Colon (tissue), 2 donors: ENCODE measurements at regions not wholly inside any gene's neighbourhood (a gene's known extent, or its start where the extent isn't known, plus 50 kb on each side); places are given as distances from the start of the nearest gene placed in this dataset.

Experiments used
- FAIRE-seq: peaks from 2 replicates; lab custom pipeline; 2012; peaks lifted over from hg19 to GRCh38; lab: Jason Lieb, UNC
- donor health status: control.
- donor health status: control.

GRCh38 chr3:20909511-20909910 lies 723.5 kb upstream of the SGO1 start:
- FAIRE-seq = no peak

GRCh38 chr3:20905210-20905805 lies 719.3 kb upstream of the SGO1 start:
- FAIRE-seq = no peak

GRCh38 chr3:20904671-20905070 lies 718.7 kb upstream of the SGO1 start:
- FAIRE-seq = no peak

GRCh38 chr3:20898962-20899361 lies 713.0 kb upstream of the SGO1 start:
- FAIRE-seq = no peak

GRCh38 chr3:20890111-20890519 lies 704.1 kb upstream of the SGO1 start:
- FAIRE-seq = no peak

GRCh38 chr3:20878691-20879090 lies 692.7 kb upstream of the SGO1 start:
- FAIRE-seq = no peak

GRCh38 chr3:20873235-20873634 lies 687.2 kb upstream of the SGO1 start:
- FAIRE-seq = no peak

GRCh38 chr3:20870106-20870899 lies 684.3 kb upstream of the SGO1 start:
- no peak for FAIRE-seq

- no peak for FAIRE-seq
These were observed 679.8 kb upstream of the SGO1 start for GRCh38 chr3:20865803-20866202.

GRCh38 chr3:20861454-20861853 lies 675.4 kb upstream of the SGO1 start:
- no peak for FAIRE-seq

GRCh38 chr3:20857636-20858035 lies 671.6 kb upstream of the SGO1 start:
- FAIRE-seq = no peak

- no peak for FAIRE-seq
These were observed 667.9 kb upstream of the SGO1 start for GRCh38 chr3:20853890-20854289.

GRCh38 chr3:20852712-20853111 lies 666.7 kb upstream of the SGO1 start:
- no peak for FAIRE-seq

GRCh38 chr3:20849975-20850374 lies 664.0 kb upstream of the SGO1 start:
- no peak for FAIRE-seq

- no peak for FAIRE-seq
These were observed 660.8 kb upstream of the SGO1 start for GRCh38 chr3:20846832-20847231.

GRCh38 chr3:20846066-20846465 lies 660.1 kb upstream of the SGO1 start:
- no peak for FAIRE-seq

GRCh38 chr3:20844851-20845250 lies 658.8 kb upstream of the SGO1 start:
- FAIRE-seq = no peak

GRCh38 chr3:20842594-20843436 lies 656.8 kb upstream of the SGO1 start:
- no peak for FAIRE-seq

- FAIRE-seq = no peak
These were observed 656.0 kb upstream of the SGO1 start for GRCh38 chr3:20842002-20842401.

GRCh38 chr3:20837676-20838302 lies 651.8 kb upstream of the SGO1 start:
- FAIRE-seq = no peak

- no peak for FAIRE-seq
These were observed 650.8 kb upstream of the SGO1 start for GRCh38 chr3:20836801-20837200.

GRCh38 chr3:20832963-20833362 lies 647.0 kb upstream of the SGO1 start:
- no peak for FAIRE-seq

- no peak for FAIRE-seq
These were observed 636.2 kb upstream of the SGO1 start for GRCh38 chr3:20822251-20822650.
